Body of pancreas (tissue), 4 donors: ENCODE measurements at regions not wholly inside any gene's neighbourhood (a gene's known extent, or its start where the extent isn't known, plus 50 kb on each side); places are given as distances from the start of the nearest gene placed in this dataset.

Experiments
- ATAC-seq: fragments of 150-250 bp; one replicate; pipeline ENCODE4 v1.9.1; 2016
- DNase-seq, 4 donors: peaks; one replicate each; pipeline ENCODE4 v3.0.0-alpha.2; 2019
- H3K27ac ChIP-seq, 4 donors: fragments of 200-600 bp; sonication (generic); 1 replicate in 3 of 4; 2 replicates in 1 of 4; pipeline versions ENCODE4 v1.5.1 to v1.6.1; 2016 to 2019; ENCODE audit warnings: mild to moderate bottlenecking in 1 of 4, mixed read lengths in 1 of 4, moderate library complexity in 1 of 4
- H3K27me3 ChIP-seq, 2 donors: fragments of 200-600 bp; sonication (generic); one replicate each; pipeline ENCODE4 v1.6.0; 2016; ENCODE audit warnings: mild to moderate bottlenecking in 1 of 2
- H3K36me3 ChIP-seq, 2 donors: fragments of 200-600 bp; sonication (generic); replicated peaks in 1 of 2; 2 replicates each; pipeline ENCODE4 v1.5.1; 2016; ENCODE audit warnings: low read depth in 2 of 2; ENCODE audit not compliant: insufficient read depth in 1 of 2
- H3K4me1 ChIP-seq: fragments of 200-600 bp; sonication (generic); one replicate; pipeline ENCODE4 v1.6.0; 2016
- H3K4me3 ChIP-seq, 2 donors: fragments of 200-600 bp; sonication (generic); 1 replicate in 1 of 2; 2 replicates in 1 of 2; pipeline ENCODE4 v1.5.1; 2016 to 2019
- H3K9me3 ChIP-seq, 3 donors: fragments of 200-600 bp; sonication (generic); 1 replicate in 2 of 3; 2 replicates in 1 of 3; pipeline ENCODE4 v1.5.1; 2016
- CTCF ChIP-seq, 7 experiments: fragments of 450-650 bp in 4 of 7; fragments of 200-600 bp in 3 of 7; sonication (generic) in 3 of 7; IDR thresholded peaks; one replicate each; pipeline ENCODE4 v1.5.1; 2016 to 2019; ENCODE audit warnings: antibody characterized with exemption in 7 of 7
- POLR2A ChIP-seq, 3 donors: fragments of 450-650 bp; IDR thresholded peaks; one replicate each; pipeline ENCODE4 v1.6.1; 2016; ENCODE audit warnings: antibody characterized with exemption in 3 of 3, mild to moderate bottlenecking in 2 of 3
- WGBS, 2 donors: methylation state at CpG; one replicate each; pipeline ENCODE4 v1.1.5; 2017; 5-methylcytosine and 5-hydroxymethylcytosine counted together
- intact Hi-C: fragments of 100-400 bp; cut with DNase I; formaldehyde crosslinking; loops from one replicate; pipeline ENCODE4 v1.15.1; 2023

DNA sequence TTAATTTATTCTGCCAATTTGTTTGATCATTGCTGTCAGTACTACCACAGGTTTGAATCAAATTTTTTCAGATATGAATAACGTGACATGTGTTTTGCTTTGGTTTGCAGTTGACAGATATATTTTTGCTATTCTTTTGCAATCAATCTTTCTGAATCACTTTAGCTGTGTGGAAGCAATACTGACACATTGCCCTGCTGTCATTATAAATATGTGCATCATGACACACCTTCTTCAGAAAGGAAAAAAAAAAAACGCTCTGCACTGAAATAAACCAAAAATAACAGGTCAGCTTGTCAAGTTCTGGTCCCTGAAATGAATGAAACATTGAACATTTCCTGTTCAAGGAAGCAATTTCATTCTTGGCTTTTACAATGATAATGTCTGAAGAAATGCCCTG lies 93.8 kb upstream of the FAM13C start:
- no peaks in the 10 kb centered on the region for H3K9me3 ChIP-seq
- no peak for TF ChIP-seq CTCF (IDR thresholded peaks at IDR 0.05)
- H3K4me1 ChIP-seq, result no peaks in the 10 kb centered on the region
- H3K27ac ChIP-seq, result no peak overlapping the region
- DNase-seq (no peak), ATAC-seq (no peak)
- no peak overlapping the region for H3K4me3 ChIP-seq
- H3K36me3 ChIP-seq, result no peaks in the 10 kb centered on the region
- intact Hi-C loops, result no loop called here
- no peaks in the 10 kb centered on the region for H3K27me3 ChIP-seq
- 22 to 23% methylated on average over 2 of the region's 2 CpGs for WGBS, 2 donors

- 53 to 62% methylated on average over 5 of the region's 5 CpGs for WGBS, 2 donors
- Histone ChIP-seq H3K27me3 (no peaks in the 10 kb centered on the region), H3K4me1 (no peaks in the 10 kb centered on the region), H3K27ac (no peak overlapping the region), H3K4me3 (no peak overlapping the region), H3K36me3 (no peaks in the 10 kb centered on the region), H3K9me3 (no peaks in the 10 kb centered on the region)
- ATAC-seq (no peak), DNase-seq (no peak)
- no peak for TF ChIP-seq CTCF (IDR thresholded peaks at IDR 0.05)
- TF ChIP-seq POLR2A (IDR thresholded peaks at IDR 0.05), result no peak
- intact Hi-C loops, result no loop called here
Observed at GRCh38 chr10:59454171-59454919, 92.0 kb upstream of the FAM13C start.

DNA sequence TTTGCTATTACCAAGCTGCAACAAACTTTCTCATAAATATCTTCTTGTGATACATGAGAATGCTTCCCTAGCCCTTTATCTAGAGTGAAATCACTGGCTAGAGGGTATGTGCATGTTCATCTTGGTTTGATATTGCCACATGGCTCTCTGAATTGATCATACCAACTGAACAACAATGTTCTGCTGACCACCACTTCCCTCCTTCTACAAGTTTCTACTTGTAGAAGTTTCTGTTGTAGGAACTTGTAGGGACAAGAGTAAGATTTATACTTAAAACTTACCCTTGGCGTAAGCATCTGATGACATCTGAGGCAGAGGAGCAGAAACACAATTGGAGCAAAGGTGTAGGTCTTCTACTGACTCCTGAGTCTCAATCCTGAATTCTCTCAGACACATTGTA lies 86.3 kb upstream of the FAM13C start:
- DNase-seq (no peak), ATAC-seq (no peak)
- no peak overlapping the region for H3K27ac ChIP-seq
- TF ChIP-seq POLR2A (IDR thresholded peaks at IDR 0.05) (no peak), CTCF (IDR thresholded peaks at IDR 0.05) (no peak)
- no peaks in the 10 kb centered on the region for H3K27me3 ChIP-seq
- H3K4me1 ChIP-seq, result no peaks in the 10 kb centered on the region
- 68 to 89% methylated on average over 1 of the region's 1 CpG for WGBS, 2 donors
- no peak overlapping the region for H3K4me3 ChIP-seq
- H3K9me3 ChIP-seq, result no peaks in the 10 kb centered on the region
- H3K36me3 ChIP-seq, result no peaks in the 10 kb centered on the region
- intact Hi-C loops, result no loop called here

GRCh38 chr10:59435707-59436106 lies 73.4 kb upstream of the FAM13C start:
- H3K9me3 ChIP-seq, result no peaks in the 10 kb centered on the region
- ATAC-seq, result no peak
- DNase-seq, result no peak
- H3K27me3 ChIP-seq, result no peaks in the 10 kb centered on the region
- intact Hi-C loops, result no loop called here
- H3K36me3 ChIP-seq, result no peaks in the 10 kb centered on the region
- TF ChIP-seq POLR2A (IDR thresholded peaks at IDR 0.05) (no peak), CTCF (IDR thresholded peaks at IDR 0.05) (no peak)
- no peak overlapping the region for H3K27ac ChIP-seq
- peaks cover 3% of the 10 kb centered on the region for H3K4me1 ChIP-seq
- no peak overlapping the region for H3K4me3 ChIP-seq
